WTC11 (cell line): ENCODE measurements at regions not wholly inside any gene's neighbourhood (a gene's known extent, or its start where the extent isn't known, plus 50 kb on each side); places are given as distances from the start of the nearest gene placed in this dataset.

Experiments
- ATAC-seq: fragments of 200-7000 bp; cut with Tn5 transposase; 2 replicates; pipeline ENCODE4 v1.10.0; 2021; ENCODE audit warnings: mild to moderate bottlenecking, moderate library complexity
- CTCF ChIA-PET: fragments of 300-600 bp; sonication (Branson Sonifier 250); formaldehyde crosslinking; loops from one replicate; lab custom pipeline; 2021; ENCODE audit warnings: antibody characterized with exemption; lab: Charles Lee
- POLR2A ChIA-PET: fragments of 350-600 bp; sonication (Branson Sonifier 250); formaldehyde crosslinking; loops from one replicate; lab custom pipeline; 2021; ENCODE audit warnings: antibody characterized with exemption; lab: Charles Lee
- DNase-seq: peaks from one replicate; pipeline ENCODE4 v3.0.0; 2021; ENCODE audit warnings: low spot score
- H3K27ac Mint-ChIP-seq: 2 replicates; pipeline ENCODE4 v1.8.0; 2021; ENCODE audit warnings: mixed read lengths
- H3K27me3 Mint-ChIP-seq: 2 replicates; pipeline ENCODE4 v1.8.0; 2021; ENCODE audit warnings: low read depth, mild to moderate bottlenecking, moderate library complexity, mixed read lengths
- H3K36me3 Mint-ChIP-seq: 2 replicates; pipeline ENCODE4 v1.8.0; 2021; ENCODE audit warnings: mixed read lengths
- H3K4me1 Mint-ChIP-seq: 2 replicates; pipeline ENCODE4 v1.8.0; 2022; ENCODE audit warnings: mixed read lengths
- H3K4me3 Mint-ChIP-seq: 2 replicates; pipeline ENCODE4 v1.8.0; 2021; ENCODE audit warnings: mild to moderate bottlenecking, moderate library complexity, mixed read lengths
- H3K9me3 Mint-ChIP-seq: 2 replicates; pipeline ENCODE4 v1.8.0; 2021; ENCODE audit warnings: mixed read lengths
- ATF1 ChIP-seq: sonication (generic); formaldehyde crosslinking; IDR thresholded peaks from 2 replicates; pipeline ENCODE4 v1.8.1; 2023; ENCODE audit warnings: mild to moderate bottlenecking, moderate library complexity, missing genetic modification reagents
- ELF4 ChIP-seq: sonication (generic); formaldehyde crosslinking; IDR thresholded peaks from 2 replicates; pipeline ENCODE4 v1.8.1; 2022; ENCODE audit warnings: low read depth, mild to moderate bottlenecking, moderate library complexity, missing genetic modification reagents
- EMX1 ChIP-seq: fragments of 250-450 bp; sonication (Bioruptor Pico); IDR thresholded peaks from 2 replicates; pipeline ENCODE4 v1.8.0; 2021; ENCODE audit warnings: mild to moderate bottlenecking
- ESRRA ChIP-seq: sonication (generic); formaldehyde crosslinking; IDR thresholded peaks from 2 replicates; pipeline ENCODE4 v1.8.1; 2022; ENCODE audit warnings: mild to moderate bottlenecking, missing genetic modification reagents, borderline replicate concordance
- ETV6 ChIP-seq: sonication (generic); formaldehyde crosslinking; IDR thresholded peaks from 2 replicates; pipeline ENCODE4 v1.8.1; 2022; ENCODE audit warnings: mild to moderate bottlenecking, missing genetic modification reagents
- FOXJ3 ChIP-seq: sonication (generic); formaldehyde crosslinking; IDR thresholded peaks from 2 replicates; pipeline ENCODE4 v1.9.0; 2021; ENCODE audit warnings: missing genetic modification reagents, mild to moderate bottlenecking, borderline replicate concordance
- FOXP1 ChIP-seq: sonication (generic); formaldehyde crosslinking; IDR thresholded peaks from 2 replicates; pipeline ENCODE4 v1.8.0; 2022; ENCODE audit warnings: missing genetic modification reagents, mild to moderate bottlenecking, moderate library complexity, borderline replicate concordance
- FOXP4 ChIP-seq: sonication (generic); formaldehyde crosslinking; IDR thresholded peaks from 2 replicates; pipeline ENCODE4 v1.8.0; 2022; ENCODE audit warnings: mild to moderate bottlenecking, missing genetic modification reagents
- IRF1 ChIP-seq: sonication (generic); formaldehyde crosslinking; IDR thresholded peaks from 2 replicates; pipeline ENCODE4 v1.8.0; 2023; ENCODE audit warnings: missing genetic modification reagents
- IRF2 ChIP-seq: sonication (generic); formaldehyde crosslinking; IDR thresholded peaks from 2 replicates; pipeline ENCODE4 v1.8.0; 2022; ENCODE audit warnings: low read depth, missing genetic modification reagents, borderline replicate concordance
- JAZF1 ChIP-seq: fragments of 250-450 bp; sonication (Bioruptor Pico); IDR thresholded peaks from 2 replicates; pipeline ENCODE4 v1.9.0; 2021; ENCODE audit warnings: moderate library complexity, mild to moderate bottlenecking, inconsistent platforms
- JUN ChIP-seq: sonication (generic); formaldehyde crosslinking; IDR thresholded peaks from 2 replicates; pipeline ENCODE4 v1.8.0; 2023; ENCODE audit warnings: mild to moderate bottlenecking, missing genetic modification reagents
- MLX ChIP-seq: sonication (generic); formaldehyde crosslinking; IDR thresholded peaks from 2 replicates; pipeline ENCODE4 v1.8.1; 2023; ENCODE audit warnings: mild to moderate bottlenecking, missing genetic modification reagents, moderate library complexity
- MXD4 ChIP-seq: fragments of 250-450 bp; sonication (Bioruptor Pico); IDR thresholded peaks from 2 replicates; pipeline ENCODE4 v1.8.0; 2021; ENCODE audit warnings: mild to moderate bottlenecking, moderate library complexity, borderline replicate concordance
- NFATC4 ChIP-seq: fragments of 250-450 bp; sonication (Bioruptor Pico); IDR thresholded peaks from 2 replicates; pipeline ENCODE4 v1.9.0; 2021; ENCODE audit warnings: mild to moderate bottlenecking
- NR2C2 ChIP-seq: sonication (generic); formaldehyde crosslinking; IDR thresholded peaks from 2 replicates; pipeline ENCODE4 v1.8.0; 2022; ENCODE audit warnings: mild to moderate bottlenecking, missing genetic modification reagents
- PRRX2 ChIP-seq: fragments of 250-450 bp; sonication (Bioruptor Pico); IDR thresholded peaks from 2 replicates; pipeline ENCODE4 v1.8.0; 2021; ENCODE audit warnings: mild to moderate bottlenecking
- RELA ChIP-seq: sonication (generic); formaldehyde crosslinking; IDR thresholded peaks from 2 replicates; pipeline ENCODE4 v1.8.1; 2022; ENCODE audit warnings: missing genetic modification reagents, mild to moderate bottlenecking, borderline replicate concordance
- TCF7 ChIP-seq: sonication (generic); formaldehyde crosslinking; IDR thresholded peaks from 2 replicates; pipeline ENCODE4 v1.8.0; 2022; ENCODE audit warnings: mild to moderate bottlenecking, low read depth, missing genetic modification reagents, moderate library complexity
- TEAD4 ChIP-seq: sonication (generic); formaldehyde crosslinking; IDR thresholded peaks from 2 replicates; pipeline ENCODE4 v1.8.0; 2022; ENCODE audit warnings: mild to moderate bottlenecking, missing genetic modification reagents
- TP53 ChIP-seq: sonication (generic); formaldehyde crosslinking; IDR thresholded peaks from 2 replicates; pipeline ENCODE4 v1.8.1; 2023; ENCODE audit warnings: mild to moderate bottlenecking, missing genetic modification reagents
- ZNF121 ChIP-seq: sonication (generic); formaldehyde crosslinking; IDR thresholded peaks from 2 replicates; pipeline ENCODE4 v1.8.0; 2023; ENCODE audit warnings: missing genetic modification reagents
- ZNF263 ChIP-seq: sonication (generic); formaldehyde crosslinking; IDR thresholded peaks from 2 replicates; pipeline ENCODE4 v1.8.1; 2022; ENCODE audit warnings: low read depth, mild to moderate bottlenecking, moderate library complexity, missing genetic modification reagents
- ZNF423 ChIP-seq: fragments of 250-450 bp; sonication (Bioruptor Pico); IDR thresholded peaks from 2 replicates; pipeline ENCODE4 v2.1.2; 2022; ENCODE audit warnings: mild to moderate bottlenecking, moderate library complexity
- ZNF425 ChIP-seq: fragments of 250-450 bp; sonication (Bioruptor Pico); conservative IDR thresholded peaks from 2 replicates; pipeline ENCODE4 v1.9.0; 2021; ENCODE audit warnings: mild to moderate bottlenecking
- ZNF671 ChIP-seq: fragments of 250-450 bp; sonication (Bioruptor Pico); IDR thresholded peaks from 2 replicates; pipeline ENCODE4 v1.8.0; 2021; ENCODE audit warnings: mild to moderate bottlenecking
- TF ChIP-seq, protein P1 (sequence below): sonication (generic); formaldehyde crosslinking; IDR thresholded peaks from 2 replicates; pipeline ENCODE4 v1.8.1; 2023; ENCODE audit warnings: mild to moderate bottlenecking, missing genetic modification reagents
- TF ChIP-seq, protein P2 (sequence below): fragments of 200-600 bp; IDR thresholded peaks from 2 replicates; pipeline ENCODE4 v1.8.0; 2022; ENCODE audit warnings: antibody characterized with exemption
- TF ChIP-seq, protein P3 (sequence below): sonication (generic); formaldehyde crosslinking; IDR thresholded peaks from 2 replicates; pipeline ENCODE4 v1.8.0; 2022; ENCODE audit warnings: mild to moderate bottlenecking, missing genetic modification reagents

GRCh38 chr12:92602476-92602875 lies 100.3 kb upstream of the PLEKHG7 start:
- TF ChIP-seq ATF1 (CRISPR knock-in tag) (no peak), FOXJ3 (CRISPR knock-in tag) (no peak), TEAD4 (no peak), ELF4 (CRISPR knock-in tag) (no peak), ZNF671 (CRISPR knock-in tag) (no peak), NFATC4 (CRISPR knock-in tag) (no peak), IRF1 (CRISPR knock-in tag) (no peak), ZNF121 (CRISPR knock-in tag) (no peak), MLX (CRISPR knock-in tag) (no peak), ZNF263 (CRISPR knock-in tag) (no peak), ZNF425 (CRISPR knock-in tag) (no peak), ESRRA (CRISPR knock-in tag) (no peak), IRF2 (CRISPR knock-in tag) (no peak), ZNF423 (CRISPR knock-in tag) (no peak), JUN (CRISPR knock-in tag) (no peak), FOXP1 (CRISPR knock-in tag) (no peak), PRRX2 (CRISPR knock-in tag) (no peak), EMX1 (CRISPR knock-in tag) (no peak)
- TF ChIP-seq, protein P1, sequence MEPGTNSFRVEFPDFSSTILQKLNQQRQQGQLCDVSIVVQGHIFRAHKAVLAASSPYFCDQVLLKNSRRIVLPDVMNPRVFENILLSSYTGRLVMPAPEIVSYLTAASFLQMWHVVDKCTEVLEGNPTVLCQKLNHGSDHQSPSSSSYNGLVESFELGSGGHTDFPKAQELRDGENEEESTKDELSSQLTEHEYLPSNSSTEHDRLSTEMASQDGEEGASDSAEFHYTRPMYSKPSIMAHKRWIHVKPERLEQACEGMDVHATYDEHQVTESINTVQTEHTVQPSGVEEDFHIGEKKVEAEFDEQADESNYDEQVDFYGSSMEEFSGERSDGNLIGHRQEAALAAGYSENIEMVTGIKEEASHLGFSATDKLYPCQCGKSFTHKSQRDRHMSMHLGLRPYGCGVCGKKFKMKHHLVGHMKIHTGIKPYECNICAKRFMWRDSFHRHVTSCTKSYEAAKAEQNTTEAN (CRISPR knock-in tag), result no peak
- TF ChIP-seq, protein P2, sequence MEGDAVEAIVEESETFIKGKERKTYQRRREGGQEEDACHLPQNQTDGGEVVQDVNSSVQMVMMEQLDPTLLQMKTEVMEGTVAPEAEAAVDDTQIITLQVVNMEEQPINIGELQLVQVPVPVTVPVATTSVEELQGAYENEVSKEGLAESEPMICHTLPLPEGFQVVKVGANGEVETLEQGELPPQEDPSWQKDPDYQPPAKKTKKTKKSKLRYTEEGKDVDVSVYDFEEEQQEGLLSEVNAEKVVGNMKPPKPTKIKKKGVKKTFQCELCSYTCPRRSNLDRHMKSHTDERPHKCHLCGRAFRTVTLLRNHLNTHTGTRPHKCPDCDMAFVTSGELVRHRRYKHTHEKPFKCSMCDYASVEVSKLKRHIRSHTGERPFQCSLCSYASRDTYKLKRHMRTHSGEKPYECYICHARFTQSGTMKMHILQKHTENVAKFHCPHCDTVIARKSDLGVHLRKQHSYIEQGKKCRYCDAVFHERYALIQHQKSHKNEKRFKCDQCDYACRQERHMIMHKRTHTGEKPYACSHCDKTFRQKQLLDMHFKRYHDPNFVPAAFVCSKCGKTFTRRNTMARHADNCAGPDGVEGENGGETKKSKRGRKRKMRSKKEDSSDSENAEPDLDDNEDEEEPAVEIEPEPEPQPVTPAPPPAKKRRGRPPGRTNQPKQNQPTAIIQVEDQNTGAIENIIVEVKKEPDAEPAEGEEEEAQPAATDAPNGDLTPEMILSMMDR, result no peak
- peaks cover 58% of the 10 kb centered on the region for H3K9me3 Mint-ChIP-seq
- H3K4me3 Mint-ChIP-seq, result no peak overlapping the region
- DNase-seq (no peak), ATAC-seq (no peak)
- H3K4me1 Mint-ChIP-seq, result no peaks in the 10 kb centered on the region
- H3K27ac Mint-ChIP-seq, result no peak overlapping the region
- CTCF ChIA-PET, result no interaction called here
- peaks cover 35% of the 10 kb centered on the region for H3K36me3 Mint-ChIP-seq
- POLR2A ChIA-PET, result no interaction called here
- H3K27me3 Mint-ChIP-seq, result no peaks in the 10 kb centered on the region; the same call in 1 of the 2 replicates

DNA sequence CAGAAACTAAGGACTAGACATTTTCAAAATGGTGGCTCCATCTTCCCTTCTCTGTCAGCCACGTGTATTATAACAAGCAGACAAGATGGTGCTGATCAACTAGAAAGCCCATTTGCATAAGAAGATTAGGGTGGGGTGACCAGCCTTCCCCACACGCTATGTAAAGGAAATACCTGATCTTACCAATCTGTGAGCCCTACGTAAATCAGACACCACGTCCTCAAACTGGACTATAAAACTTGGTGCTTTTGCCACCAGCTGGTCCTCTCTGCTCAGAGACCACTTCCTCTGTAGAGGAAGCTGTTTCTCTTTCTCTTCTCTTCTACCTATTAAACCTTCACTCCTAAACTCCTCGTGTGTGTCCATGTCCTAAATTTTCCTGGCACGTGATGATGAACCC lies 101.1 kb upstream of the PLEKHG7 start:
- POLR2A ChIA-PET, result no interaction called here
- no peaks in the 10 kb centered on the region; the same call in 1 of the 2 replicates for H3K27me3 Mint-ChIP-seq
- peaks cover 58% of the 10 kb centered on the region for H3K9me3 Mint-ChIP-seq
- no peaks in the 10 kb centered on the region for H3K4me1 Mint-ChIP-seq
- no peak for ATAC-seq
- CTCF ChIA-PET, result no interaction called here
- TF ChIP-seq TCF7 (CRISPR knock-in tag) (no peak), NR2C2 (CRISPR knock-in tag) (no peak), FOXP4 (CRISPR knock-in tag) (no peak), JAZF1 (CRISPR knock-in tag) (no peak), ETV6 (CRISPR knock-in tag) (no peak), RELA (CRISPR knock-in tag) (no peak), TP53 (CRISPR knock-in tag) (no peak), MXD4 (no peak), ZNF423 (CRISPR knock-in tag) (no peak)
- TF ChIP-seq, protein P3, sequence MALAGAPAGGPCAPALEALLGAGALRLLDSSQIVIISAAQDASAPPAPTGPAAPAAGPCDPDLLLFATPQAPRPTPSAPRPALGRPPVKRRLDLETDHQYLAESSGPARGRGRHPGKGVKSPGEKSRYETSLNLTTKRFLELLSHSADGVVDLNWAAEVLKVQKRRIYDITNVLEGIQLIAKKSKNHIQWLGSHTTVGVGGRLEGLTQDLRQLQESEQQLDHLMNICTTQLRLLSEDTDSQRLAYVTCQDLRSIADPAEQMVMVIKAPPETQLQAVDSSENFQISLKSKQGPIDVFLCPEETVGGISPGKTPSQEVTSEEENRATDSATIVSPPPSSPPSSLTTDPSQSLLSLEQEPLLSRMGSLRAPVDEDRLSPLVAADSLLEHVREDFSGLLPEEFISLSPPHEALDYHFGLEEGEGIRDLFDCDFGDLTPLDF (CRISPR knock-in tag), result no peak
- TF ChIP-seq, all 79 proteins: peak for 0
- Mint-ChIP-seq H3K4me3 (no peak overlapping the region), H3K36me3 (peaks cover 35% of the 10 kb centered on the region), H3K27ac (no peak overlapping the region)
- DNase-seq, result no peak
